ENCODE measurements at regions not wholly inside any gene's neighbourhood (a gene's known extent, or its start where the extent isn't known, plus 50 kb on each side); places are given as distances from the start of the nearest gene placed in this dataset.

GRCh38 chr20:60751826-60752225 lies 500.2 kb upstream of the CDH4 start:
- TF ChIP-seq CTCF (IDR thresholded peaks at IDR 0.05; ENCODE audit: insufficient read depth, low read length, poor library complexity, severe bottlenecking) (no peak), EZH2phosphoT487 (conservative IDR thresholded peaks at IDR 0.05; ENCODE audit: low read length) (no peak)
